BLaER1 (cell line): ENCODE measurements at regions not wholly inside any gene's neighbourhood (a gene's known extent, or its start where the extent isn't known, plus 50 kb on each side); places are given as distances from the start of the nearest gene placed in this dataset.

Source experiments
- H3K27ac ChIP-seq: shearing (Covaris generic); formaldehyde crosslinking; 2 replicates; pipeline ENCODE4 v1.8.1; 2022
- H3K27me3 ChIP-seq: shearing (Covaris generic); formaldehyde crosslinking; 2 replicates; pipeline ENCODE4 v1.8.1; 2022
- H3K36me3 ChIP-seq: shearing (Covaris generic); formaldehyde crosslinking; 2 replicates; pipeline ENCODE4 v1.8.1; 2022
- H3K4me1 ChIP-seq: shearing (Covaris generic); formaldehyde crosslinking; 2 replicates; pipeline ENCODE4 v1.8.1; 2022
- H3K4me2 ChIP-seq: shearing (Covaris generic); formaldehyde crosslinking; 2 replicates; pipeline ENCODE4 v1.8.1; 2022
- H3K4me3 ChIP-seq: shearing (Covaris generic); formaldehyde crosslinking; 2 replicates; pipeline ENCODE4 v1.8.1; 2022
- H3K9ac ChIP-seq: shearing (Covaris generic); formaldehyde crosslinking; 2 replicates; pipeline ENCODE4 v1.8.1; 2022
- H3K9me3 ChIP-seq: shearing (Covaris generic); formaldehyde crosslinking; 2 replicates; pipeline ENCODE4 v1.8.1; 2022
- H4K20me1 ChIP-seq: shearing (Covaris generic); formaldehyde crosslinking; 2 replicates; pipeline ENCODE4 v1.8.1; 2022
- Cebpa-rat ChIP-seq: shearing (Covaris generic); IDR thresholded peaks from 2 replicates; pipeline ENCODE4 v1.8.1; 2022

- no peaks in the 10 kb centered on the region for H4K20me1 ChIP-seq
- no peak overlapping the region for H3K4me3 ChIP-seq
- no peaks in the 10 kb centered on the region for H3K27me3 ChIP-seq
- no peaks in the 10 kb centered on the region for H3K9me3 ChIP-seq
- 0 out of 2 replicates have a peak overlapping the region, but pooled peaks have one; percentile 0 for H3K4me2 ChIP-seq
- TF ChIP-seq Cebpa-rat, result no peak
- no peak overlapping the region for H3K27ac ChIP-seq
- peaks cover 9% of the 10 kb centered on the region; the same call in 1 of the 2 replicates for H3K4me1 ChIP-seq
- H3K36me3 ChIP-seq, result no peaks in the 10 kb centered on the region
- H3K9ac ChIP-seq, result no peak overlapping the region
Observed at GRCh38 chr3:165440380-165440779, 244.2 kb upstream of the SLITRK3 start.

DNA sequence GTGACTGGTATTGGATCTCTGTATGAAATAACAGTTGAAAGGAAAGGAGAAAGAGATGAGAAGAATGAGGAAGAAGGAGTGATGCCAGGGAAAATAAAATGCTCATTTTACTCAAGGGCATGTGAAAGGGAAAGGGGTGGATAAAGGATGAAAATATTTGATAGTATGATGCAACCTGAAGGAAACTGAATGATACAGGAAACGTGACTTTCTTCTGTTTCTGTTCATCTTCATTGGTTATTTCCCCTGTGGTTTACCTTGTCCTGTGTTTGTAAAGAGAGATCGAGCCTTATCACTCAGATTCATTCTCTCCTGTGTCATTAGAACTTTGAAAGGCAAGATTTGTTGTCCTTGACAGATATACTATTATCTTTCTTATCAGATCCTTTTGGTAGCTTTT lies 243.6 kb upstream of the SLITRK3 start:
- Histone ChIP-seq H3K4me1 (peaks cover 9% of the 10 kb centered on the region; the same call in 1 of the 2 replicates), H3K9ac (no peak overlapping the region), H4K20me1 (no peaks in the 10 kb centered on the region), H3K27me3 (no peaks in the 10 kb centered on the region), H3K27ac (no peak overlapping the region), H3K4me3 (no peak overlapping the region), H3K36me3 (no peaks in the 10 kb centered on the region), H3K9me3 (no peaks in the 10 kb centered on the region), H3K4me2 (0 out of 2 replicates have a peak overlapping the region, but pooled peaks have one; percentile 0)
- TF ChIP-seq Cebpa-rat, result no peak

DNA sequence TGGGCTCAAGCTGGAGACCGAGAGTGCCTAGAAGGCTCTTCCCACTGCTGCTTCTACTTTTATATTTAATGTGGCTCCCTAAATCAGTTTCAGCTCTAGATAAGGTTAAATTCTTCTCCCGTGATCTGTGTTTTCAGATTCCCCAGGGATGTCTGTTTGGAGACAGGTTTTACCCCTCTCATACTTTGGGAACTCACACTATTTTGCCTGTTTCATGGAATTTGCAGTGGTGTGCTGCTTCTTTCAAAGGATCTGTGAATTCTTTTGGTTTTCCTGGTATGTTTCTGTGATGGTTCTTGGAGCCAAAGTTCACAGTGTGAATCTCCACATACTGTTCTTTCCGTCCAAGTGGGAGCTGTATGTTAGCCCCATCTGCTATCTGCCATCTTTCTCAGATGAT lies 238.3 kb upstream of the SLITRK3 start:
- Histone ChIP-seq H4K20me1 (no peaks in the 10 kb centered on the region), H3K27me3 (no peaks in the 10 kb centered on the region), H3K9me3 (no peaks in the 10 kb centered on the region), H3K4me1 (no peaks in the 10 kb centered on the region), H3K27ac (no peak overlapping the region), H3K4me3 (no peak overlapping the region), H3K36me3 (no peaks in the 10 kb centered on the region), H3K4me2 (no peak overlapping the region), H3K9ac (no peak overlapping the region)
- no peak for TF ChIP-seq Cebpa-rat

- H3K9me3 ChIP-seq, result no peaks in the 10 kb centered on the region
- H3K9ac ChIP-seq, result no peak overlapping the region
- H3K4me3 ChIP-seq, result no peak overlapping the region
- H3K27ac ChIP-seq, result no peak overlapping the region
- no peak overlapping the region for H3K4me2 ChIP-seq
- H3K27me3 ChIP-seq, result no peaks in the 10 kb centered on the region
- TF ChIP-seq Cebpa-rat, result no peak
- H3K4me1 ChIP-seq, result no peaks in the 10 kb centered on the region
- no peaks in the 10 kb centered on the region for H3K36me3 ChIP-seq
- no peaks in the 10 kb centered on the region for H4K20me1 ChIP-seq
Observed at GRCh38 chr3:165406425-165406824, 210.2 kb upstream of the SLITRK3 start.

- H3K4me3 ChIP-seq, result no peak overlapping the region
- no peaks in the 10 kb centered on the region for H3K9me3 ChIP-seq
- no peaks in the 10 kb centered on the region for H3K4me1 ChIP-seq
- TF ChIP-seq Cebpa-rat, result no peak
- no peak overlapping the region for H3K4me2 ChIP-seq
- no peaks in the 10 kb centered on the region for H4K20me1 ChIP-seq
- no peaks in the 10 kb centered on the region for H3K36me3 ChIP-seq
- H3K9ac ChIP-seq, result no peak overlapping the region
- H3K27me3 ChIP-seq, result no peaks in the 10 kb centered on the region
- H3K27ac ChIP-seq, result no peak overlapping the region
Observed at GRCh38 chr3:165404357-165405027, 208.3 kb upstream of the SLITRK3 start.

- no peak for TF ChIP-seq Cebpa-rat
- no peak overlapping the region for H3K4me2 ChIP-seq
- no peak overlapping the region for H3K4me3 ChIP-seq
- no peaks in the 10 kb centered on the region for H3K4me1 ChIP-seq
- no peaks in the 10 kb centered on the region for H3K9me3 ChIP-seq
- H4K20me1 ChIP-seq, result no peaks in the 10 kb centered on the region
- no peaks in the 10 kb centered on the region for H3K27me3 ChIP-seq
- no peak overlapping the region for H3K9ac ChIP-seq
- no peak overlapping the region for H3K27ac ChIP-seq
- H3K36me3 ChIP-seq, result no peaks in the 10 kb centered on the region
Observed at GRCh38 chr3:165403666-165404065, 207.5 kb upstream of the SLITRK3 start.

- no peak for TF ChIP-seq Cebpa-rat
Observed at GRCh38 chr3:165395188-165395587, 199.0 kb upstream of the SLITRK3 start.

GRCh38 chr3:165393461-165393860 lies 197.3 kb upstream of the SLITRK3 start:
- Histone ChIP-seq H3K27me3 (no peaks in the 10 kb centered on the region), H3K9me3 (no peaks in the 10 kb centered on the region), H4K20me1 (no peaks in the 10 kb centered on the region), H3K4me1 (no peaks in the 10 kb centered on the region), H3K4me3 (no peak overlapping the region), H3K9ac (no peak overlapping the region), H3K27ac (no peak overlapping the region), H3K4me2 (no peak overlapping the region), H3K36me3 (no peaks in the 10 kb centered on the region)
- TF ChIP-seq Cebpa-rat, result no peak

More at GRCh38 chr3:165395188-165395587, 199.0 kb upstream of the SLITRK3 start:
- no peak overlapping the region for H3K4me2 ChIP-seq
- no peaks in the 10 kb centered on the region for H3K9me3 ChIP-seq
- no peaks in the 10 kb centered on the region for H3K4me1 ChIP-seq
- no peak overlapping the region for H3K4me3 ChIP-seq
- no peaks in the 10 kb centered on the region for H4K20me1 ChIP-seq
- H3K36me3 ChIP-seq, result no peaks in the 10 kb centered on the region
- H3K9ac ChIP-seq, result no peak overlapping the region
- no peak overlapping the region for H3K27ac ChIP-seq
- no peaks in the 10 kb centered on the region for H3K27me3 ChIP-seq

- H3K4me3 ChIP-seq, result no peak overlapping the region
- no peaks in the 10 kb centered on the region for H3K36me3 ChIP-seq
- no peaks in the 10 kb centered on the region for H3K4me1 ChIP-seq
- H3K9me3 ChIP-seq, result no peaks in the 10 kb centered on the region
- H4K20me1 ChIP-seq, result no peaks in the 10 kb centered on the region
- no peak for TF ChIP-seq Cebpa-rat
- H3K4me2 ChIP-seq, result no peak overlapping the region
- H3K27ac ChIP-seq, result no peak overlapping the region
- no peak overlapping the region for H3K9ac ChIP-seq
- no peaks in the 10 kb centered on the region for H3K27me3 ChIP-seq
Observed at GRCh38 chr3:165390166-165390565, 194.0 kb upstream of the SLITRK3 start.

- Histone ChIP-seq H3K27me3 (no peaks in the 10 kb centered on the region), H3K27ac (no peak overlapping the region), H3K4me1 (no peaks in the 10 kb centered on the region), H4K20me1 (no peaks in the 10 kb centered on the region), H3K9ac (no peak overlapping the region), H3K9me3 (no peaks in the 10 kb centered on the region), H3K4me2 (no peak overlapping the region), H3K36me3 (no peaks in the 10 kb centered on the region), H3K4me3 (no peak overlapping the region)
- TF ChIP-seq Cebpa-rat, result no peak
Observed at GRCh38 chr3:165389653-165390052, 193.5 kb upstream of the SLITRK3 start.

DNA sequence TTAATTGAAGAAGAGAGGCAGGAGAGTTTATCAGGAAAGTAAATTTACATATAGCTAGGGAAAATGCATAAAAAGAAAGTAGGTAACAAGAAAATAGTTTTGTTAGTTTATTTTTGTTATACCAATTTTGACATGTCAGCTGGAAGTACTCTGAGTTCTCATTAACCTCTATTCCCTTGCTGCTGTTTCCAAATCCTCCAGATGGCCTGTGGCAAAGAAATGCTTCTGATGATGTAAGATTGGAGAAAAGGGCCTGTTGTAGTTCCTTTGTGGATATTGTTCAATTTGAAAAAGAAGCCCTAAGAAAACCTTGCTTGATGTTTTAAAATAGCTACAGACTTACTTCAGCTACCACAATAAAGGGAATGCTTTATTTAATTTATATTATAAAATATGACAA lies 192.9 kb upstream of the SLITRK3 start:
- Histone ChIP-seq H3K36me3 (no peaks in the 10 kb centered on the region), H3K9ac (no peak overlapping the region), H3K27me3 (no peaks in the 10 kb centered on the region), H3K4me2 (no peak overlapping the region), H4K20me1 (no peaks in the 10 kb centered on the region), H3K27ac (no peak overlapping the region), H3K4me3 (no peak overlapping the region), H3K9me3 (no peaks in the 10 kb centered on the region), H3K4me1 (no peaks in the 10 kb centered on the region)
- TF ChIP-seq Cebpa-rat, result no peak
